ENCODE measurements at regions not wholly inside any gene's neighbourhood (a gene's known extent, or its start where the extent isn't known, plus 50 kb on each side); places are given as distances from the start of the nearest gene placed in this dataset.

DNA sequence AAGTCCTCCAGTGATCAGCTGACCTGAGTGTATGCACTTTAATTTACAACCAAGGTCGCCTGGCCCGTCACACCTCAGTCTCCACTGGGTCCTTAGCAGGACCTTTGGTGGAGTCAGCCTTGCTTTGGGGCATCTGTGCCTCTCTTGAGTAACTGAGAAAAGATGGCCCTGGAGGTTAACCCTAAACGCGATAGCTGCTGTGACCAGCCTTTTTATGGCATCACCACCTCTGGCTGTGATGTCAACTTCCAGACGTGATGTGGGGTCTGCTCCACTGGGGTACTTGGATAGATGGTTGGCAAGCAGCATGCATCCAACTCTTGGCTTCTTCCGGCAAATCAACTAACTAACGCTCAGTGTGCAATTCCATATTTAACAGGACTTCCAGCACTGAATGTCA lies 122.8 kb upstream of the RTL1 start:
- no peak for DNase-seq (ENCODE audit: low read depth)

DNA sequence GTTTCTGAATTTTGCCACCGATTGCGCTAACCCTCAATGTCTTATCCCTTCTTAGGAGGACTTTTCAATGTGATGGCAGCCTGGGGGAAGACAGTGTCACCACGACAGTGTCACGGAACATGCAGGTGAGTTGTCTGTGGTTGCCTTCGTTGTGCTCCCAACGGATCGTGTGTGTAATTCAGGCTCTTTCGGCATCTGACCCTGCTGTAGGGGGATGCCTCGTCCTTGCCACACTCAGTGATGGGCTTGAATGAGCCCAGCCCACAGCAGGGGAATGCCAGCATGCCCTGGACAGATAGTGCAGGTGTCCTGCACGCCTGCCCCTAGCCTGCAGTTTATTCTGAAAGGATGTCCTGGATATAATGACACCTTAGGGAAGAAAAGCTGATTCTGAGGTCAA lies 123.8 kb upstream of the RTL1 start:
- DNase-seq (ENCODE audit: low read depth): no peak

DNA sequence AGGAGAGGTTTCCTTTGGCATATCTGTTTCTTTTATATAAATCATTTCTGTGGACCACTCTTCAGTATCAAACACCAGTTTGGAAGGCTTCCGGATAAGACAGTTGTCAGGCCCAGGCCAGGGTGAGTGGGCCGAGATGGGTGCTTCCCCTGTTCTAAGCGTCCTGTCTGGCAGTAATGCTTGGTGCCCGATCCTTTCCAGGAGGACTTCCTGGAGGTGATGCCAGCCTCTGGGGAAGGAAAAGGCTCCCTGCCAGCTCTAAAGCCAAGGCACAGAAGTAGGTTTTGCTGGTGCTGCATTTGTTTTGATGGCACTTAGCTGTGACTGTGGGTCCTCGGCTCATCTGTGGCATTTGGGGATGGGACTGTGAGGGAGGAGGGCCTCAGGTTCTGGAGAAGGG lies 124.4 kb upstream of the RTL1 start:
- no peak for DNase-seq (ENCODE audit: low read depth)

DNA sequence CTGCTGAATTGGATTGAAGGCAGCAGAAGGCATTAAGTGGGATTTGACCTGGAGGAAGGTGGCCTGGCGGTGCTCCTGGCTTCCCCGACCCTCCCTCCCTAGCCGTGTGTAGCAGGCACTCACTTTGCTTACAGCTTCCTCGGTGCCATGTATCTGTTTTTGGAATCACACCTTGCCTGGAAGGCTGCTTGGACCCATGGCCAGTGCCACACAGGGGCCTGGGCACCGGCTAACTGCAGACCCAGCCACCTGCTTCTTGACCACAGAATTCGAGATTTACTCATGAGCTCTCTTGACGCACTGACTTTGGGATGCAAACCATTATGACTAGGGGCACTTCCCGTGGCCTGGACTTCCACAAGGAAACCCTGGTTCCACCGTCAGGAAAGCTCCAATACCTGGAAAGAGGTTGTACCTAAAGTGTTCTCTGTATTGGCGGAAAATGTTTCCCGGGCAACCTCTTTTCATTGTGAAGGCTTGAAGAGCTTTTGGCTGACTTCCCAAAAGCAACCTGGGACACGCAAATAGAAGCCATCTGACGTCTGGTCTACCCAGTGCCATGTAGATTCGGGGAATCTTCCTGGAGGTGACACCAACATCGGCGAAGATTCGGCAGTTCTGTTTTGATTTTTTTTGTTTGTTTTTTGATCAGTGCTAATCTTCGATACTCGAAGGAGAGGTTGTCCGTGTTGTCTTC lies 125.6 kb upstream of the RTL1 start:
- DNase-seq (ENCODE audit: low read depth): no peak

DNA sequence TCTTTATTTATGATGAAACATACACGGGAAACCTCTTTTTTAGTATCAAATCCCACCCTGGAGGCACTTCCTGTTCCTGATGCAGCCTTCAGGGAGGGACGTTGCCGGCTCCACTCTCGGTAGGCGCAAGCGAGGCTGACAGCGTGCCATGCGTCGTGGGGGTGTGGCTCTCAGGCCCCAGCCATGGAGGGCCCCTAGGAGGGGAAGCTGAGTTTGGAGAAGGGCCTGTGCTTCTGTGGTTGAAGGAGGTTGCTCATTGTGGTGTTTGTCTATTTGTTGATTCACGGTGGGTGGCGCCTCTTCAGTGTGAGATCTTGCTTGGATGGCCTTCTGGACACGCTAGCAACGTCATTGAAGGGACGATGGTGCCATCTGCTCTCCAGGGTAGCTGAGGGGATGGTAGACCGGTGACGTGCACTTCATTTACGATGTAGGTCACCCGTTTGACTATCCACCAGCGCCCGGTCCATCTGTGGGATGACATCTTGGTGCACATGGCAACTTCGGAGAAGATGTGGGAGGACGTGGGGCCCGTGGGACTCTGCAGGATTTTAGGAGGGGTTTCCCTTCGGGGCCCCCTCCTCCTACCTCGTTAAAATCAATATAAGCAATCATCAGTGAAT lies 126.3 kb upstream of the RTL1 start:
- DNase-seq (ENCODE audit: low read depth): no peak

DNA sequence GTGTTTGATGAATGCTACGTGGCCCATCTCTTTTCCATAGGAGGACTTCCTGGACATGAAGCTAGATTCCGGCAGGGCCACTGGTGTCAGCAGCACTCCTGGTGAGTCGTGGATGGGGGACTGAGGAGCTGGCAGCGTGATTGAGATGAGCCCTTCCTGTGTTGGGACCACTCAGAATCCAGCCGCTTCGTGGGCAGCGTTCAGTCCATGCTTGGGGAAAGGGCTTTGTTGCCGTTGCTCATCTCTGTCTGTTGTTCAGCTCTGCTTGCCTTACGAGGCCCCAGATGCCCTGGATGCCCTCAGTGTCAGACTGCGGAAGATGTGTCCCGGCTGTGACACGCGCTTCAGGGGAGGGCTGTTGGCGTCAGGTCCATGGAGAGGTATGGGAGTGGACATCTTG lies 127.1 kb upstream of the RTL1 start:
- no peak for DNase-seq (ENCODE audit: low read depth)

DNA sequence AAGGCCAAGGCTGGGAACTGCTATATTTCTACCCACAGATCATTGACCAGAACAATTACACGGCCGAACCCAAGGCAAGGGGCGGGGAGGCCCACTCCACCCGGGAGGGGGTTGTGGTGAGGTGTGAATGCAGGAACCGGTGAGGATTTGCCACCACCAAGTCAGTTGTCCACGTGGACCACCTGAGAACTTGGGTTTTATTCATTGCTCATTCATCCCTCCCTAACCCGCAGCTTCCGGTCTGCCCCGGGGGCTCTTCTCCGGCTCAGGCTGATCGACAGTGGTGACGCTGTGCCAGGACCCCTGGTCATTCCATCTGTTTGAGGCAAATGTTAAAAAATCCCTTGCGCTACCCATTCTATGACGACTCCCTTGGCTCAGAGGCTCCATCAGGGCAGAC lies 127.7 kb upstream of the RTL1 start:
- no peak for DNase-seq (ENCODE audit: low read depth)

DNA sequence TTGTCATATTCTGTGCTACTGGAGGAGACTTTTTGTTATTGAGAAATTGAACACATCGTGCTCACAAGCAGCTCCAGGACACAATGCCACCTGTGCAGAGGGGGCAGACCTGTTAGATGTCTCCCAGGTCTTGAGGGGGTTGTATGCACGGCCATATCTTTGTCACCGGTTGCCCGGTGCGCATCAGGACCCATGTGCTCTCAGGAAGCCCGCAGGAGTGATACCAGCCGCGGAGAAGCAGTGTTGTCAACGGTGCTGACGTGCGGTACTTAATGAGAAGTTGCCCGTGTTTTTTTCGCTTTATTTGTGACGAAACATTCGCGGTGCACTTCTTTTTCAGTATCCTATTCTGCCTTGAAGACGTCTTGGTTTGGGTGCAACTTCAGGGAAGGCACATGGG lies 128.2 kb upstream of the RTL1 start:
- no peak for DNase-seq (ENCODE audit: low read depth)

DNA sequence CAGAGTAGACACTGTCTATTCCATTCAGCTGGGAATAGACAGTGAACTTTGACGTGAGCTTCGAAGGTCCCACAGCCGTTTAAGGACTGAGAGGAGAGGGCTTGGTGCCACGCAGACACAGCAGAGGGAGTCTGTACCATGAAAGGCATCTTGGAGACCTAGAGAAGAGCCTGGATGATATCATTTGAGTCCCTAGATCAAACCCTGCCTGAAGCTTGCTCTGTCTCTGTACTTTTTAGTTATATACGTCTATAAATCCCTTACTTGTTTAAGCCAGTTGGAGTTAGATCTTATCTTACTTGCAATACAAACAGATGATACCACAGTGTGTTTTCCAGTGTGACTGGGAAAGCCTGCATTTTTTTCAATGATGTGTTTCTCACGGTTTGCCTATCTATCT lies 128.9 kb upstream of the RTL1 start:
- DNase-seq (ENCODE audit: low read depth): no peak

DNA sequence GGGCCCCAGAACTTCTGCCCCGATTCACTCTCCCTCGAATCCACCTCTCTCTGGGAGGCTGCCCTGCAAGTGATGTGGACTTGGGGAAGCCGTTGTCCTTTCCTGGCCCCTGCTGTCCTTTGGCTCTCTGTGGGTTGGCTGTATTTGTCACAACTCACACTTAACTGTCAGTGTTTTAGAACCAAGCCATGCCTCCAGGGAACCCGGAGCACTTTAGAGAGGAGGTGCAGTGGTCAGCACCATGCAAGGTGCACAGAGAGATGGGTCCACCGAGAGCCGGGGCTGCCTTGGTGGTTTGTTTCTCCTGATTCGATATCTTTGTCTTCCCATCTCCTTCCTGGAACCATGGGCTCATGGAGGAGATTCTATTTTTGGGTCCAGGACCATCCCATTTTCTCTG lies 129.5 kb upstream of the RTL1 start:
- no peak for DNase-seq (ENCODE audit: low read depth)

DNA sequence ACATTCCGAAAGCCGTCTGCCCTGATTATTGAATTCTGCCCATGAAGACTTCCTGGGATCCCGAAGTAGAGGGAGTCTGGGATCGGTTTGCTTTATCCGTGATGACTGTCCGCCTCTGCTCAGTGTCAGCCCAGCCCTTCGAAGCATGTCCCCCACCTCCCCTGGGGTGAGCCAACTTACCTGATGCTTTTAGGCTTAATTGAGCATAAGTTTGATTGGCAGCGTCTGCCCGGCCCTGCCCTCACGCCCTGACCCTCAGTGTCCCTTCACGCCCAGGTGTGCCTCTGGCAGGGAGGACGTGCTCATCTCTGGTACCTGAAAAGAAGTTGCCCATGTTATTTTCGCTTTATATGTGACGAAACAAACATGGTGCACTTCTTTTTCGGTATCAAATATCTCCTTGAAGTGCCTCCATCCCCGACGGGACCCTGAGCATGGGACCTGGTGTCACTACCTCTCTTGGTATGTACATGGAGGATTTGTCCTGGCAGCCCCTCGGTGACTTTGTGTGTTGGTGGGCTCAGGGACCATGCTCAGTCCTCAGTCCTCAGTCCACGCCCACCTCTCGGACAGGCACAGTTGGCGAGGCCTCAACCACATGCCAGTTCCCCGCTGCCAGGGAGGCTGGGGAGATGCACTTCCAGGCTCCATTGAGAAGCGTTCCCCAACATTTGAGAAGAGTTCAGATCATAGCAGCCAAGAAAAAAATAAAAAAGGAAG lies 130.1 kb upstream of the RTL1 start:
- no peak for DNase-seq (ENCODE audit: low read depth)

DNA sequence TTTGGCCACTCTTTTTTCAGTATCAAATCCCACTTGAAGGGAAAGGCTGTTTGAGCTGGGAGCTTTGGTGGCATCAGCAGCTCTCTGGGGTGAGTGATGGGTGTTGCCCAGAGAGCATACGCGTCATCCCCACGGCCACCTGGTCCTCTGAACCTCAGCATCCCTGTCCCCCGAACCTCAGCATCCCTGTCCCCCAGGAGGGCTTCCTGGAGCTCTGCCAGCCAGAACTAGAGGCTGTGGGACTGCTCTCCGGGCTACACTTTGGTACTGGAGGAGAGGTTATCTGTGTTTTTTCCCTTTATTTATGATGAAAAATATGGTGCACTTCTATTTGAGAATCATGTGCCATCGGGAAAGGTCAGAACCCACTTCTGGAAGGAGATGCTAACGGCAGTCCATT lies 131.5 kb upstream of the RTL1 start:
- DNase-seq (ENCODE audit: low read depth): no peak

DNA sequence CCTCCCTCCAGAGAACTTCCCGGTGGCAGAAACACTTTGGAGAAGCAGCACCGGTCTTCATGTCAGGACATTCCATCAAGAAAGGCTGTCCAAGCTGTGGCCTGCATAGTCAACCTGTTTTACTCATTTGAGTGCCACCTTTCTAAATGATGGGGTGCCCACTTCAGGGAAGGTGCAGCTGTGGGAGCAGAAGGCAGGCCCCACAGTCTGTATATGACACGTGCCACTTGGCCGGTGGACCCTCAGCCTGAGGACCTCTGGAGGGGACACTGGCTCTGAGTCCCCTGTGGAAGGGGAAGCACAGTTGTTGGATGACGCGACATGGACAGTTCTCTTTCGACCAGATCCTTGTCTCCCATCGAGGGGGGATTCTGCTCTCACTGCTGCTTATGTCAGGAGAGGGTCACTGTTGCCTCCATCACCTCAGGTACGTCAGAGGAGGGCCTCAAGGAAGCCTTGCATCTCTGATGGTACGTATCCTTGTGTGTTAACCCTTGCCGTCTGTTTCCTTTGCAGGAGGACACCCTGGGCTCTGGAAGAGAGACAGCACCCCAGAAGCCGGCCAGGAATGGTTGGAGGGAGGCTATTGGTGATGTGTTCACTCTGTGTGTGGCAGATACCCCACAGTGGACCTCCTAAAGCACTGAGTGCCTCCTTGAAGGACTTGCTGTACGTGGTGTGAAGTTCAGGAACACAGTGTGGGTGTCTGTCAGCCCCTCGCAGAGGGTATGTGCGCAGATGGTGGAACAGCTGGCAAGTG lies 132.1 kb upstream of the RTL1 start:
- no peak for DNase-seq (ENCODE audit: low read depth)

DNA sequence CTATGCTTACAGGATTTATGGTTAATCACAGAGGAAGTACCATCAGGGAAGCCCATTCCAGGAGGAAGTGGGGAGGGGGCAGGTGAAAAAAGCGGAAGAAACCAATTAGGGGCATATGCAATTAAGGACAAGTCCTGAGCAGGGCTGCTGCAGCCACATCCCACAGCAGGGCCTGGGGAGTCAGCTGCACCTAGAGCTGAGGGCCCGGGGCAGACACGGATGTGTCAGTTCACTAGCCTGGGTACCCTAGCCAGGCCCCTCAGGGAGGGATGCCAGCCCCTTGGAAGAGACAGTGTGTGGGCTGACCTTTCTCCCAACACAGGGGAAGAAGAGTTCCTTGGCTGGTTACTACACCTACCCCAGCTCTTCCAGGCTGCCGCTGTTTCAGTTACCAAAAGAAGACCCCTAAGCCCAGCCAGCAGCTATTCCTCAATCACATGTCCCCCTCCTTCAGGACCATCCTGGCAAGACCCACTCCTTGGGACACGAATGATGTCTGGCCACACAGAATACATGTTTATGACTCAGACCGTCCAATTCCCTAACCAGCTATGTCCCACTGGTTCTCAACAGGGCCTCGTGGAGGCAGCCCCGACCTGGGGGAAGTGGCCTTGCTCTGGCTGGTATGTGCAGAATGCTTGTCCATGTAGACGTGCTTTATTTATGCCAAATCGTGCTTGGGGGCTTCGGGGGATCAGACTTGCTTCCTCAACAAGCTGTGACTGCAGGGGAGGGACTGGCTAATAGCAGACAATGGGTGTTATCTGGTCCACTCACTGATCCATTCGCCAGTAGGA lies 133.7 kb upstream of the RTL1 start:
- no peak for DNase-seq (ENCODE audit: low read depth)

DNA sequence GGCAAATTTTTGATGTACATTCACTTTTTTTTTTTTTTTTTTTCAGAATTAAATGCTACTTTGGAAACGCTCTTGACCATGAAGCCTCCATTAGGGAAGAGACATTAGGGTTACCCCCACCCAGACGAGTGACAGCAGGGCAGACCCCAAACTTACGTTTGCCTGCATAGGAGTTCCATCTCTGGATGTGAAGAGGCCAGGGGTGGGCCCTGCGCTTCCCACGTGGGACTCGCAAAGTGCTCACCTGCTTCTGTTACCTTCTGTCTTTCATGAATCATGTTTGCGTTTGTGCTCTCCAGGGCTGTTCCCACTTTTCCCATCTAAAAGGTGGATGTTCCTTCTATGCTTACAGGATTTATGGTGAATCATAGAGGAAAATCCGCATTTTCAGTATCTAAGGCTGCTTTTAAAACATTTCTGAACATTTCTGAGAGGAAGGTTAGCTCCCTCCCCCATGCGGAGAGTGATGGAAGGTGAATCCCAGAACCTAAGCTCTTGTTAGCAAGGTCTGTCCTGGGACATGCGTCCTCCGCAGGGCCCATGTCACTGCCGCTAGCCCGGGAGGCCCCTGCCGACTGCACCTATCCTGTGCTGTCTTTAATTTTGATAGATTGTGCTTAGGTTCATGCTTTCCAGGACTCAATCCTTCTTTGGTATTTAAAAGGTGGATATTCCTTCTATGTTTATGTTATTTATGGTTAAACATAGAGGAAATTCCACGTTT lies 135.7 kb upstream of the RTL1 start:
- no peak for DNase-seq (ENCODE audit: low read depth)

DNA sequence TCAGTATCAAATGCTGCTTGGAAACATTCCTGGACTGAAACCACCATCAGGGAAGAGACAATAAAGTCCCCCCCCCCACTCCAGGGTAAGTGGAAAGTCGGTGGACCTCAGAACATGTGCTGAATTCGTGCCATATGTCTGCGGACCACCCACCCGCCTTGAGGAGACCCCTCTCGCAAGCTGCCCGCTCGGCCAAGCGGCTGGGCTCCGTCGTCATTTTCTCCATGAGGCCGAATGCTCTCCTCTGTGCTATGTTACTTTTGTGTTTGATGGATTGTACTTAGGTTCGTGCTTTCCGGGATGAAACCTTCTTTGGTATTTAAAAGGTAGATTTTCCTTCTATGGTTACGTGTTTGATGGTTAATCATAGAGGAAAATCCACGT lies 136.2 kb upstream of the RTL1 start:
- DNase-seq (ENCODE audit: low read depth): no peak

DNA sequence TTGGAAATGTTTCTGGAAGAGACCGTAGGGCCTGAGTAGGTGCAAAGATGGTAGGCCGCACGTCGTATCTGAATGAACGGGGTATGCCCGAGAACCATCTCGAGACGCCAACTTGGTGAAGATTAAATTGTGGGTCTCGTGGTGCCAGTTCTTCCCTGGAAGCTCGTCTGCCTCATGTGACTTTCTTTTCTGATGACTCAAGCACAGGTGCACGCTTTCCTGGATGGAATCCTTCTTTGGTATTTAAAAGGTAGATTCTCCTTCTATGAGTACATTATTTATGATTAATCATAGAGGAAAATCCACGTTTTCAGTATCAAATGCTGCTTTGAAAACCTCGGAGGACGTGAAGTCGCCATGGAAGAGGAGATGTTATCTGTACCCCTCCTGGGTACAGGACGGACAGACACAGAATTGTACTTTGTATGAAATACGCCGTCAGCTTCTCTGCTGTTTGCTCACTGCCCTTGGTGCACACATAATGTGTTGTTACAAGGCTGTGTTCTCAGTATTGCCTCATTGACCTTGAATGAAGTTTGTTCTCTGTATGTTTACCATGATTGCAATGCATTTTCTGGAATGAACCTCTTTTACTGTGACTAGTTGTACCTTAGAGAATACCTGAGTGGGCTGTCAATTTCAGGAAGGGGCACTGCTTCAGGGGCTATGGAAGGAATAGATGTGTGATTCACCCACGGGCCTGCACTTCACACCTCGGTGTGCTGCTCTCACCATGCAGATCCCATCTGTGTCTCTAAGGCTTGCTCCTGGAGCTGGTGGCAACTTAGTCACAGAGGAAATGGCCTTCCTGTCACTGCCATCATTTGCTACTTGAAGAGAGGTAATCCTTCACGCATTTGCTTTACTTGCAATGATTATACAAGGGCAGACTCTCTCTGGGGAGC lies 137.3 kb upstream of the RTL1 start:
- DNase-seq (ENCODE audit: low read depth): no peak

DNA sequence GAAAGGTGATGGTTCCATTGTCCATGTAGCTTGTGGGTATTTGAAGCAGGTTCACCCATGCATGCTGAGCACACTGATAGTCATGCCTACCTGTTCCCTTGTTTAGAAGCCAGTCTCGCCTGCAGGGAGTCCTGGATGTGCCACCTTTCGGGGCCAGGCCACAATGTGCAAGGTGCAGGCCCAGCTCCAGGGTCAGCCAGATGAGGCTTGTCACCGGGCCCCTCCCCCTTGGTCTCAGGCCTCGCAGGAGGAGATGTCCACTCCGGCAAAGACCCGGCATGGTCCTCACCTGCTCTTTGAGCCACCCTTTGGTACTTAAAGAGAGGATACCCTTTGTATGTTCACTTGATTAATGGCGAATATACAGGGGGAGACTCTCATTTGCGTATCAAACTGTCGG lies 140.4 kb upstream of the RTL1 start:
- DNase-seq (ENCODE audit: low read depth): no peak

DNA sequence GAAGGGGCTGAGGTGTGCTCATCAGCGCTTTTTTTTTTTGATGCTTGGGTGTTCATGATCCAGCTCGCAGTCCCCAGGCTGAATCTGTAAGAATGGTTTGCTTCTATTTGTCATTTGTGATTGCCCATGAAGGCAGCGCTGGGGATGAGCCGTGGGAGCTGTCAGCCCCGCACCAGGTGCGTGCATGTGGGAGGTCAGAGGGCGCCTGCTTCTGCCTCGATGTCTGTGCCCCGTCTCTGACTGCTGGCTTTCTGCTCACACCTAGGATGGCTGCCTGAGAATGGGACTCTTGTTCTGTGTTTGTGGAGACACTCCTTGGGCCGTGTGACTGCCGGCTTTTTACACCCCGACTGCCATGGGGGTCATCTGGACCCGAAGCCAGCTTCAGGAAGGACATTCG lies 141.2 kb upstream of the RTL1 start:
- no peak for DNase-seq (ENCODE audit: low read depth)

DNA sequence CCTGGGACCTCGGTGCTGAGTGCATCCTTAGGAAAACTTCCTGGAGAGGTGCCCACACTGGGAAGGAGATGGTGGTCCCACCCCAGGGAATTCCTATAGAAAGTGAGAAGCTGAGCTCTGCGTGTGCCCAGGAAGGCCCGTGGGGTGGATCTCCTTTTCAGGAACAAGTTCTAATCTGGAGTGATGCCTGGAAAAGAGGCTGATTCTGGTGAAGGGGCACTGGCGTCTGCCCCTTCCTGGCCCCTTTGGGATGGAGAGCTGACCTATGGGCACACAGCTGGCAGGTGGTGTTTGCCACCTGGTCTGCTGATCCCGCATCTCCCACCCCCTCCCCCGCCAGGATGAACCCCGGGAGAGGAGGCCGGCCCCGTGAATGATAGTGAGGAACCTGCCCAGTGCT lies 142.0 kb upstream of the RTL1 start:
- DNase-seq (ENCODE audit: low read depth): no peak
